HEK293 (cell line): ENCODE measurements at regions not wholly inside any gene's neighbourhood (a gene's known extent, or its start where the extent isn't known, plus 50 kb on each side); places are given as distances from the start of the nearest gene placed in this dataset.

Experiments
- CTCF ChIA-PET: fragments of 350-600 bp; formaldehyde crosslinking; extraction: SDS; loops from one replicate; lab custom pipeline; 2021; ENCODE audit warnings: antibody characterized with exemption; lab: Yijun Ruan, JAX
- POLR2A ChIA-PET: fragments of 300-600 bp; formaldehyde crosslinking; extraction: SDS; loops from one replicate; lab custom pipeline; 2020; ENCODE audit warnings: antibody characterized with exemption, inconsistent platforms; lab: Yijun Ruan, JAX
- H3K27ac ChIP-seq: fragments of 200-500 bp; sonication (Bioruptor generic); 2 replicates; pipeline ENCODE4 v1.5.1; 2014; ENCODE audit warnings: low read depth, low read length, control low read depth, inconsistent platforms; ENCODE audit errors: extremely low read depth
- H3K36me3 ChIP-seq, 2 experiments: fragments of 200-500 bp in 1 of 2; sonication (Bioruptor generic) in 1 of 2; 1 replicate in 1 of 2; 2 replicates in 1 of 2; pipeline ENCODE4 v1.5.1; 2014 to 2017; ENCODE audit warnings: inconsistent platforms in 2 of 2, low read length in 2 of 2; ENCODE audit not compliant: control insufficient read depth in 2 of 2, insufficient read depth in 1 of 2
- H3K4me1 ChIP-seq: fragments of 200-500 bp; sonication (Bioruptor generic); 2 replicates; pipeline ENCODE4 v1.5.1; 2014; ENCODE audit warnings: mild to moderate bottlenecking, low read length, inconsistent platforms; ENCODE audit not compliant: control insufficient read depth, insufficient read depth
- H3K4me3 ChIP-seq: 2 replicates; pipeline ENCODE4 v1.5.1; 2011; ENCODE audit warnings: low read depth, mild to moderate bottlenecking, control low read depth, low read length, moderate library complexity
- H3K9me3 ChIP-seq: fragments of 200-500 bp; sonication (Bioruptor generic); 2 replicates; pipeline ENCODE4 v1.5.1; 2014; ENCODE audit warnings: low read depth, low read length, inconsistent platforms; ENCODE audit not compliant: control insufficient read depth, insufficient read depth
- HOXD13 ChIP-seq: sonication (generic); formaldehyde crosslinking; IDR thresholded peaks from 2 replicates; pipeline ENCODE4 v1.8.0; 2022; ENCODE audit warnings: missing genetic modification reagents, borderline replicate concordance
- KLF16 ChIP-seq: fragments of 450-650 bp; formaldehyde crosslinking; IDR thresholded peaks from 2 replicates; pipeline ENCODE4 v1.5.1; 2017; ENCODE audit warnings: missing biosample characterization, missing genetic modification characterization
- MZF1 ChIP-seq: fragments of 450-650 bp; formaldehyde crosslinking; IDR thresholded peaks from 2 replicates; pipeline ENCODE4 v1.5.1; 2017; ENCODE audit warnings: missing biosample characterization, missing genetic modification characterization, borderline replicate concordance
- PBX3 ChIP-seq: sonication (generic); formaldehyde crosslinking; IDR thresholded peaks from 2 replicates; pipeline ENCODE4 v1.8.1; 2022; ENCODE audit warnings: mild to moderate bottlenecking, moderate library complexity, missing genetic modification reagents
- TCF7L2 ChIP-seq: IDR thresholded peaks from 2 replicates; pipeline ENCODE4 v1.6.1; 2011; ENCODE audit warnings: low read depth, mild to moderate bottlenecking, inconsistent platforms, low read length, moderate library complexity, borderline replicate concordance
- ZBTB20 ChIP-seq: fragments of 450-650 bp; formaldehyde crosslinking; IDR thresholded peaks from 2 replicates; pipeline ENCODE4 v1.5.1; 2016; ENCODE audit warnings: missing biosample characterization, missing genetic modification characterization
- ZBTB49 ChIP-seq: fragments of 450-650 bp; formaldehyde crosslinking; IDR thresholded peaks from 2 replicates; pipeline ENCODE4 v1.5.1; 2016; ENCODE audit warnings: missing biosample characterization, missing genetic modification characterization, low read depth
- ZNF114 ChIP-seq: fragments of 450-650 bp; formaldehyde crosslinking; IDR thresholded peaks from 2 replicates; pipeline ENCODE4 v1.5.0; 2017; ENCODE audit warnings: missing biosample characterization, missing genetic modification characterization
- ZNF157 ChIP-seq: fragments of 450-650 bp; formaldehyde crosslinking; IDR thresholded peaks from 2 replicates; pipeline ENCODE4 v1.5.1; 2016; ENCODE audit warnings: missing biosample characterization, missing genetic modification characterization
- ZNF184 ChIP-seq: fragments of 450-650 bp; IDR thresholded peaks from 2 replicates; pipeline ENCODE4 v1.5.1; 2018; ENCODE audit warnings: missing biosample characterization, mild to moderate bottlenecking, missing genetic modification characterization
- ZNF362 ChIP-seq: fragments of 450-650 bp; formaldehyde crosslinking; IDR thresholded peaks from 2 replicates; pipeline ENCODE4 v1.5.1; 2016; ENCODE audit warnings: missing biosample characterization, missing genetic modification characterization
- ZNF391 ChIP-seq: fragments of 450-650 bp; formaldehyde crosslinking; IDR thresholded peaks from 2 replicates; pipeline ENCODE4 v1.5.1; 2016; ENCODE audit warnings: low read depth, missing biosample characterization, missing genetic modification characterization, borderline replicate concordance
- ZNF48 ChIP-seq: fragments of 450-650 bp; formaldehyde crosslinking; IDR thresholded peaks from 2 replicates; pipeline ENCODE4 v1.5.1; 2016; ENCODE audit warnings: missing biosample characterization, missing genetic modification characterization
- ZNF610 ChIP-seq: fragments of 450-650 bp; formaldehyde crosslinking; IDR thresholded peaks from 2 replicates; pipeline ENCODE4 v1.5.1; 2016; ENCODE audit warnings: missing biosample characterization, missing genetic modification characterization, borderline replicate concordance
- ZNF639 ChIP-seq: fragments of 450-650 bp; formaldehyde crosslinking; IDR thresholded peaks from 2 replicates; pipeline ENCODE4 v1.5.1; 2016; ENCODE audit warnings: missing biosample characterization, missing genetic modification characterization
- ZNF660 ChIP-seq: fragments of 450-650 bp; IDR thresholded peaks from 2 replicates; pipeline ENCODE4 v1.5.1; 2018; ENCODE audit warnings: missing biosample characterization, mild to moderate bottlenecking, missing genetic modification characterization
- TF ChIP-seq, protein P1 (sequence below): fragments of 450-650 bp; formaldehyde crosslinking; conservative IDR thresholded peaks from 2 replicates; pipeline ENCODE4 v1.5.1; 2016; ENCODE audit warnings: low read depth, missing biosample characterization, missing genetic modification characterization
- TF ChIP-seq, protein P2 (sequence below): fragments of 450-650 bp; formaldehyde crosslinking; optimal IDR thresholded peaks from 2 replicates; pipeline ENCODE3; 2016; ENCODE audit warnings: missing biosample characterization, mild to moderate bottlenecking, missing genetic modification characterization

- Histone ChIP-seq H3K4me3 (no peak overlapping the region), H3K4me1 (no peaks in the 10 kb centered on the region), H3K36me3 (no peaks in the 10 kb centered on the region), H3K9me3 (no peaks in the 10 kb centered on the region), H3K27ac (no peak overlapping the region)
- TF ChIP-seq, protein P1, sequence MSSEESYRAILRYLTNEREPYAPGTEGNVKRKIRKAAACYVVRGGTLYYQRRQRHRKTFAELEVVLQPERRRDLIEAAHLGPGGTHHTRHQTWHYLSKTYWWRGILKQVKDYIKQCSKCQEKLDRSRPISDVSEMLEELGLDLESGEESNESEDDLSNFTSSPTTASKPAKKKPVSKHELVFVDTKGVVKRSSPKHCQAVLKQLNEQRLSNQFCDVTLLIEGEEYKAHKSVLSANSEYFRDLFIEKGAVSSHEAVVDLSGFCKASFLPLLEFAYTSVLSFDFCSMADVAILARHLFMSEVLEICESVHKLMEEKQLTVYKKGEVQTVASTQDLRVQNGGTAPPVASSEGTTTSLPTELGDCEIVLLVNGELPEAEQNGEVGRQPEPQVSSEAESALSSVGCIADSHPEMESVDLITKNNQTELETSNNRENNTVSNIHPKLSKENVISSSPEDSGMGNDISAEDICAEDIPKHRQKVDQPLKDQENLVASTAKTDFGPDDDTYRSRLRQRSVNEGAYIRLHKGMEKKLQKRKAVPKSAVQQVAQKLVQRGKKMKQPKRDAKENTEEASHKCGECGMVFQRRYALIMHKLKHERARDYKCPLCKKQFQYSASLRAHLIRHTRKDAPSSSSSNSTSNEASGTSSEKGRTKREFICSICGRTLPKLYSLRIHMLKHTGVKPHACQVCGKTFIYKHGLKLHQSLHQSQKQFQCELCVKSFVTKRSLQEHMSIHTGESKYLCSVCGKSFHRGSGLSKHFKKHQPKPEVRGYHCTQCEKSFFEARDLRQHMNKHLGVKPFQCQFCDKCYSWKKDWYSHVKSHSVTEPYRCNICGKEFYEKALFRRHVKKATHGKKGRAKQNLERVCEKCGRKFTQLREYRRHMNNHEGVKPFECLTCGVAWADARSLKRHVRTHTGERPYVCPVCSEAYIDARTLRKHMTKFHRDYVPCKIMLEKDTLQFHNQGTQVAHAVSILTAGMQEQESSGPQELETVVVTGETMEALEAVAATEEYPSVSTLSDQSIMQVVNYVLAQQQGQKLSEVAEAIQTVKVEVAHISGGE (tag by site-specific recombination), result no peak
- no peak for TF ChIP-seq ZNF610 (tag by site-specific recombination)
- no peak for TF ChIP-seq KLF16 (tag by site-specific recombination)
- TF ChIP-seq ZBTB49 (tag by site-specific recombination), result no peak
- TF ChIP-seq ZBTB20 (tag by site-specific recombination), result no peak
- TF ChIP-seq ZNF157 (tag by site-specific recombination), result no peak
- TF ChIP-seq ZNF184 (tag by site-specific recombination), result no peak
- no peak for TF ChIP-seq HOXD13
- TF ChIP-seq, protein P2, sequence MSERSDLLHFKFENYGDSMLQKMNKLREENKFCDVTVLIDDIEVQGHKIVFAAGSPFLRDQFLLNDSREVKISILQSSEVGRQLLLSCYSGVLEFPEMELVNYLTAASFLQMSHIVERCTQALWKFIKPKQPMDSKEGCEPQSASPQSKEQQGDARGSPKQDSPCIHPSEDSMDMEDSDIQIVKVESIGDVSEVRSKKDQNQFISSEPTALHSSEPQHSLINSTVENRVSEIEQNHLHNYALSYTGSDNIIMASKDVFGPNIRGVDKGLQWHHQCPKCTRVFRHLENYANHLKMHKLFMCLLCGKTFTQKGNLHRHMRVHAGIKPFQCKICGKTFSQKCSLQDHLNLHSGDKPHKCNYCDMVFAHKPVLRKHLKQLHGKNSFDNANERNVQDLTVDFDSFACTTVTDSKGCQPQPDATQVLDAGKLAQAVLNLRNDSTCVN, result no peak
- TF ChIP-seq ZNF639 (tag by site-specific recombination), result no peak
- TF ChIP-seq ZNF660 (tag by site-specific recombination), result no peak
- ChIA-PET CTCF (no interaction called here), POLR2A (no interaction called here)
These were observed 584.8 kb downstream of the DIPK2A start for GRCh38 chr3:144556392-144556791.

DNA sequence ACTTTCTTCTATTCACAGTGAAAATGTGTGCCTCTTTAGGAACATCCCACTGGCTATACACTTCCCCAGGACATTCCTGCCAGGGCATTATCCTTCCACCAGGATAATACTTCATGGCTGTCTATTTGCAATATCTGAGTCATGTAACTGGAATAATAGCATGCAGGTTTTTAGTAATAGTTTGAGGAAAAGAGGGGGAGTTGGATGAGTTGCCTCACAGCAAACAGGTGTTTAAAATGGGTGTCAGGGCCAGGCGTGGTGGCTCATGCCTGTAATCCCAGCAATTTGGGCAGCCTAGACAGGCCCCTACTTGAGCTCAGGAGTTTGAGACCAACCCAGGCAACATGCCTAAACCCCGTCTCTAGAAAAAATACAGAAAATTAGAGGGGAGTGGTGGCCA lies 585.9 kb downstream of the DIPK2A start:
- POLR2A ChIA-PET, result no interaction called here
- Histone ChIP-seq H3K36me3 (no peaks in the 10 kb centered on the region), H3K9me3 (no peaks in the 10 kb centered on the region), H3K4me1 (no peaks in the 10 kb centered on the region), H3K4me3 (no peak overlapping the region), H3K27ac (no peak overlapping the region)
- CTCF ChIA-PET, result interaction anchor here (0.6 kb wide), 1 partner anchor 222 kb away, joined by 3 read pairs; no protein-coding TSS in a partner anchor
- no peak for TF ChIP-seq MZF1 (tag by site-specific recombination)
- no peak for TF ChIP-seq ZNF184 (tag by site-specific recombination)
- TF ChIP-seq ZNF114 (tag by site-specific recombination), result no peak
- no peak for TF ChIP-seq ZNF48 (tag by site-specific recombination)
- no peak for TF ChIP-seq ZNF391
- TF ChIP-seq ZNF362 (tag by site-specific recombination), result no peak
- no peak for TF ChIP-seq TCF7L2
- TF ChIP-seq ZBTB49 (tag by site-specific recombination), result no peak
- TF ChIP-seq ZBTB20 (tag by site-specific recombination), result no peak
- TF ChIP-seq PBX3 (CRISPR knock-in tag), result no peak
